ENCODE measurements at regions not wholly inside any gene's neighbourhood (a gene's known extent, or its start where the extent isn't known, plus 50 kb on each side); places are given as distances from the start of the nearest gene placed in this dataset.

GRCh38 chr16:79400462-79401149, 199.9 kb downstream of the MAF start:
- TF ChIP-seq, protein P1, sequence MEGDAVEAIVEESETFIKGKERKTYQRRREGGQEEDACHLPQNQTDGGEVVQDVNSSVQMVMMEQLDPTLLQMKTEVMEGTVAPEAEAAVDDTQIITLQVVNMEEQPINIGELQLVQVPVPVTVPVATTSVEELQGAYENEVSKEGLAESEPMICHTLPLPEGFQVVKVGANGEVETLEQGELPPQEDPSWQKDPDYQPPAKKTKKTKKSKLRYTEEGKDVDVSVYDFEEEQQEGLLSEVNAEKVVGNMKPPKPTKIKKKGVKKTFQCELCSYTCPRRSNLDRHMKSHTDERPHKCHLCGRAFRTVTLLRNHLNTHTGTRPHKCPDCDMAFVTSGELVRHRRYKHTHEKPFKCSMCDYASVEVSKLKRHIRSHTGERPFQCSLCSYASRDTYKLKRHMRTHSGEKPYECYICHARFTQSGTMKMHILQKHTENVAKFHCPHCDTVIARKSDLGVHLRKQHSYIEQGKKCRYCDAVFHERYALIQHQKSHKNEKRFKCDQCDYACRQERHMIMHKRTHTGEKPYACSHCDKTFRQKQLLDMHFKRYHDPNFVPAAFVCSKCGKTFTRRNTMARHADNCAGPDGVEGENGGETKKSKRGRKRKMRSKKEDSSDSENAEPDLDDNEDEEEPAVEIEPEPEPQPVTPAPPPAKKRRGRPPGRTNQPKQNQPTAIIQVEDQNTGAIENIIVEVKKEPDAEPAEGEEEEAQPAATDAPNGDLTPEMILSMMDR (IDR thresholded peaks at IDR 0.05): no peak
- TF ChIP-seq POLR2A (IDR thresholded peaks at IDR 0.05): no peak

Data from body of pancreas (tissue), 4 donors.